HL-60 (cell line): ENCODE measurements at regions not wholly inside any gene's neighbourhood (a gene's known extent, or its start where the extent isn't known, plus 50 kb on each side); places are given as distances from the start of the nearest gene placed in this dataset.

Experiments used
- GABPA ChIP-seq: IDR thresholded peaks from 2 replicates; pipeline ENCODE4 v1.6.1; 2012; ENCODE audit warnings: low read depth
- POLR2AphosphoS5 ChIP-seq: IDR thresholded peaks from 2 replicates; pipeline ENCODE4 v1.6.1; 2012; ENCODE audit warnings: low read depth
- REST ChIP-seq: IDR thresholded peaks from 2 replicates; pipeline ENCODE4 v1.6.1; 2012; ENCODE audit warnings: low read depth; ENCODE audit not compliant: insufficient replicate concordance
- SPI1 ChIP-seq: IDR thresholded peaks from 2 replicates; pipeline ENCODE4 v1.6.1; 2012; ENCODE audit warnings: low read depth, mild to moderate bottlenecking, borderline replicate concordance
- TF ChIP-seq, protein P1 (sequence below): IDR thresholded peaks from one replicate; pipeline ENCODE4 v1.5.1; 2011; ENCODE audit warnings: low read length, control low read depth, inconsistent platforms; ENCODE audit not compliant: insufficient read depth

GRCh38 chr17:69967910-69968411 is 107.1 kb upstream of the KCNJ16 start:
- TF ChIP-seq, protein P1, sequence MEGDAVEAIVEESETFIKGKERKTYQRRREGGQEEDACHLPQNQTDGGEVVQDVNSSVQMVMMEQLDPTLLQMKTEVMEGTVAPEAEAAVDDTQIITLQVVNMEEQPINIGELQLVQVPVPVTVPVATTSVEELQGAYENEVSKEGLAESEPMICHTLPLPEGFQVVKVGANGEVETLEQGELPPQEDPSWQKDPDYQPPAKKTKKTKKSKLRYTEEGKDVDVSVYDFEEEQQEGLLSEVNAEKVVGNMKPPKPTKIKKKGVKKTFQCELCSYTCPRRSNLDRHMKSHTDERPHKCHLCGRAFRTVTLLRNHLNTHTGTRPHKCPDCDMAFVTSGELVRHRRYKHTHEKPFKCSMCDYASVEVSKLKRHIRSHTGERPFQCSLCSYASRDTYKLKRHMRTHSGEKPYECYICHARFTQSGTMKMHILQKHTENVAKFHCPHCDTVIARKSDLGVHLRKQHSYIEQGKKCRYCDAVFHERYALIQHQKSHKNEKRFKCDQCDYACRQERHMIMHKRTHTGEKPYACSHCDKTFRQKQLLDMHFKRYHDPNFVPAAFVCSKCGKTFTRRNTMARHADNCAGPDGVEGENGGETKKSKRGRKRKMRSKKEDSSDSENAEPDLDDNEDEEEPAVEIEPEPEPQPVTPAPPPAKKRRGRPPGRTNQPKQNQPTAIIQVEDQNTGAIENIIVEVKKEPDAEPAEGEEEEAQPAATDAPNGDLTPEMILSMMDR = no peak
- no peak for TF ChIP-seq POLR2AphosphoS5
- TF ChIP-seq REST = no peak
- no peak for TF ChIP-seq SPI1
- TF ChIP-seq GABPA = no peak
